ENCODE measurements at regions not wholly inside any gene's neighbourhood (a gene's known extent, or its start where the extent isn't known, plus 50 kb on each side); places are given as distances from the start of the nearest gene placed in this dataset.

GRCh38 chr2:217469203-217469810 lies 533.5 kb downstream of the TNS1 start:
- DNase-seq: no peak

GRCh38 chr2:217468042-217468830 lies 534.6 kb downstream of the TNS1 start:
- DNase-seq: no peak

- no peak for DNase-seq
Observed at GRCh38 chr2:217467331-217467730, 535.5 kb downstream of the TNS1 start.

GRCh38 chr2:217466805-217467204 lies 536.0 kb downstream of the TNS1 start:
- DNase-seq: no peak

GRCh38 chr2:217466104-217466503 lies 536.7 kb downstream of the TNS1 start:
- DNase-seq: no peak

GRCh38 chr2:217465100-217465499 lies 537.7 kb downstream of the TNS1 start:
- no peak for DNase-seq

- peak; percentile 14 to 31 (median 23) for DNase-seq
Observed at GRCh38 chr2:217463402-217464075, 539.3 kb downstream of the TNS1 start.

GRCh38 chr2:217462121-217462520 lies 540.7 kb downstream of the TNS1 start:
- DNase-seq: no peak

GRCh38 chr2:217461674-217462073 lies 541.1 kb downstream of the TNS1 start:
- no peak for DNase-seq

- no peak for DNase-seq
Observed at GRCh38 chr2:217459680-217460405, 543.0 kb downstream of the TNS1 start.

GRCh38 chr2:217459016-217459415 lies 543.8 kb downstream of the TNS1 start:
- no peak for DNase-seq

- DNase-seq: no peak
Observed at GRCh38 chr2:217456016-217456415, 546.8 kb downstream of the TNS1 start.

- no peak for DNase-seq
Observed at GRCh38 chr2:217452928-217453327, 549.9 kb downstream of the TNS1 start.

- peak in 1 of 3 donors; percentile 16 for DNase-seq
Observed at GRCh38 chr2:217451666-217452065, 551.1 kb downstream of the TNS1 start.

GRCh38 chr2:217449444-217449843 lies 553.4 kb downstream of the TNS1 start:
- DNase-seq: no peak

- DNase-seq: no peak
Observed at GRCh38 chr2:217448860-217449259, 553.9 kb downstream of the TNS1 start.

- DNase-seq: no peak
Observed at GRCh38 chr2:217445723-217446122, 557.1 kb downstream of the TNS1 start.

GRCh38 chr2:217444932-217445331 lies 557.9 kb downstream of the TNS1 start:
- DNase-seq: no peak

- DNase-seq: no peak
Observed at GRCh38 chr2:217444509-217444908, 558.3 kb downstream of the TNS1 start.

GRCh38 chr2:217443601-217444000 lies 559.2 kb downstream of the TNS1 start:
- DNase-seq: no peak

- no peak for DNase-seq
Observed at GRCh38 chr2:217440000-217440399, 562.8 kb downstream of the TNS1 start.

- DNase-seq: peak in 2 of 3 donors; percentile 45 to 46
Observed at GRCh38 chr2:217438821-217439220, 564.0 kb downstream of the TNS1 start.

GRCh38 chr2:217438136-217438535 lies 564.7 kb downstream of the TNS1 start:
- DNase-seq: no peak
